Retinal pigment epithelial cell (primary cell): ENCODE measurements at regions not wholly inside any gene's neighbourhood (a gene's known extent, or its start where the extent isn't known, plus 50 kb on each side); places are given as distances from the start of the nearest gene placed in this dataset.
"Not testable (repeated sequence)": the region's sequence is repeated elsewhere in the genome, so short reads cannot be mapped to it uniquely, and the experiment has no call there.

Experiments used
- DNase-seq: peaks from one replicate; pipeline ENCODE4 v3.0.0-alpha.2; 2010; ENCODE audit warnings: low read depth
- H3K4me3 ChIP-seq: 2 replicates; pipeline ENCODE4 v1.5.1; 2011; ENCODE audit warnings: mild to moderate bottlenecking, low read length, control low read depth, moderate library complexity
- CTCF ChIP-seq: conservative IDR thresholded peaks from 2 replicates; pipeline ENCODE4 v1.5.1; 2011; ENCODE audit warnings: low read depth, low read length, control low read depth, inconsistent platforms

- TF ChIP-seq CTCF: no peak
Measured at GRCh38 chr1:163980394-163980793, 578.6 kb upstream of the PBX1 start.

GRCh38 chr1:163981500-163982030 lies 577.4 kb upstream of the PBX1 start:
- TF ChIP-seq CTCF: no peak
- DNase-seq: no peak
- no peak overlapping the region for H3K4me3 ChIP-seq

More at GRCh38 chr1:163980394-163980793, 578.6 kb upstream of the PBX1 start:
- no peak for DNase-seq
- H3K4me3 ChIP-seq: no peak overlapping the region

GRCh38 chr1:163983097-163983496 lies 575.9 kb upstream of the PBX1 start:
- TF ChIP-seq CTCF: no peak
- no peak overlapping the region for H3K4me3 ChIP-seq
- DNase-seq: no peak

- no peak for DNase-seq
- no peak overlapping the region for H3K4me3 ChIP-seq
- TF ChIP-seq CTCF: no peak
Measured at GRCh38 chr1:163985700-163986099, 573.3 kb upstream of the PBX1 start.

- no peak for DNase-seq
- no peak for TF ChIP-seq CTCF
- H3K4me3 ChIP-seq: no peak overlapping the region
Measured at GRCh38 chr1:163999131-163999530, 559.9 kb upstream of the PBX1 start.

- not testable (repeated sequence) for DNase-seq, H3K4me3 ChIP-seq
Measured at GRCh38 chr1:164006186-164006585, 552.8 kb upstream of the PBX1 start.

- DNase-seq: no peak
- TF ChIP-seq CTCF: no peak
- no peak overlapping the region for H3K4me3 ChIP-seq
Measured at GRCh38 chr1:164006621-164007020, 552.4 kb upstream of the PBX1 start.

- H3K4me3 ChIP-seq: no peak overlapping the region
- DNase-seq: no peak
- no peak for TF ChIP-seq CTCF
Measured at GRCh38 chr1:164017239-164017638, 541.7 kb upstream of the PBX1 start.
